Chondrocyte (in vitro differentiated cells): ENCODE measurements at regions not wholly inside any gene's neighbourhood (a gene's known extent, or its start where the extent isn't known, plus 50 kb on each side); places are given as distances from the start of the nearest gene placed in this dataset.

Experiments used
- DNase-seq: peaks from one replicate; pipeline ENCODE4 v3.0.0; 2021; ENCODE audit warnings: mixed read lengths, low spot score
- H3K27ac Mint-ChIP-seq: one replicate; pipeline ENCODE4 v1.8.0; 2021; ENCODE audit warnings: mild to moderate bottlenecking, moderate library complexity, mixed read lengths; ENCODE audit not compliant: unreplicated experiment
- H3K27me3 Mint-ChIP-seq: 2 replicates; pipeline ENCODE4 v1.8.0; 2021; ENCODE audit warnings: low read depth, mixed read lengths
- H3K36me3 Mint-ChIP-seq: 2 replicates; pipeline ENCODE4 v1.8.0; 2021; ENCODE audit warnings: low read depth, mixed read lengths
- H3K4me1 Mint-ChIP-seq: 2 replicates; pipeline ENCODE4 v1.8.0; 2021; ENCODE audit warnings: low read depth, mild to moderate bottlenecking, mixed read lengths
- H3K4me3 Mint-ChIP-seq: one replicate; pipeline ENCODE4 v1.8.0; 2021; ENCODE audit warnings: mild to moderate bottlenecking, moderate library complexity, mixed read lengths; ENCODE audit not compliant: unreplicated experiment
- H3K9me3 Mint-ChIP-seq: 2 replicates; pipeline ENCODE4 v1.8.0; 2021; ENCODE audit warnings: low read depth, mixed read lengths
- TF ChIP-seq, protein P1 (sequence below): fragments of 200-600 bp; sonication (generic); IDR thresholded peaks from 2 replicates; pipeline ENCODE4 v1.5.0; 2021; ENCODE audit warnings: antibody characterized with exemption, mild to moderate bottlenecking, moderate library complexity

- Mint-ChIP-seq H3K27me3 (peaks cover 13% of the 10 kb centered on the region), H3K4me3 (no peak overlapping the region), H3K27ac (no peak overlapping the region), H3K4me1 (no peaks in the 10 kb centered on the region), H3K36me3 (no peaks in the 10 kb centered on the region), H3K9me3 (no peaks in the 10 kb centered on the region)
- TF ChIP-seq, protein P1, sequence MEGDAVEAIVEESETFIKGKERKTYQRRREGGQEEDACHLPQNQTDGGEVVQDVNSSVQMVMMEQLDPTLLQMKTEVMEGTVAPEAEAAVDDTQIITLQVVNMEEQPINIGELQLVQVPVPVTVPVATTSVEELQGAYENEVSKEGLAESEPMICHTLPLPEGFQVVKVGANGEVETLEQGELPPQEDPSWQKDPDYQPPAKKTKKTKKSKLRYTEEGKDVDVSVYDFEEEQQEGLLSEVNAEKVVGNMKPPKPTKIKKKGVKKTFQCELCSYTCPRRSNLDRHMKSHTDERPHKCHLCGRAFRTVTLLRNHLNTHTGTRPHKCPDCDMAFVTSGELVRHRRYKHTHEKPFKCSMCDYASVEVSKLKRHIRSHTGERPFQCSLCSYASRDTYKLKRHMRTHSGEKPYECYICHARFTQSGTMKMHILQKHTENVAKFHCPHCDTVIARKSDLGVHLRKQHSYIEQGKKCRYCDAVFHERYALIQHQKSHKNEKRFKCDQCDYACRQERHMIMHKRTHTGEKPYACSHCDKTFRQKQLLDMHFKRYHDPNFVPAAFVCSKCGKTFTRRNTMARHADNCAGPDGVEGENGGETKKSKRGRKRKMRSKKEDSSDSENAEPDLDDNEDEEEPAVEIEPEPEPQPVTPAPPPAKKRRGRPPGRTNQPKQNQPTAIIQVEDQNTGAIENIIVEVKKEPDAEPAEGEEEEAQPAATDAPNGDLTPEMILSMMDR = no peak
- DNase-seq = no peak
Measured at GRCh38 chr2:58739033-58739432, 497.9 kb upstream of the FANCL start.

GRCh38 chr2:58734365-58734764, 493.2 kb upstream of the FANCL start:
- peaks cover 24% of the 10 kb centered on the region for H3K27me3 Mint-ChIP-seq
- no peak overlapping the region for H3K27ac Mint-ChIP-seq
- H3K4me3 Mint-ChIP-seq = no peak overlapping the region
- DNase-seq = no peak
- no peaks in the 10 kb centered on the region for H3K36me3 Mint-ChIP-seq
- no peaks in the 10 kb centered on the region for H3K4me1 Mint-ChIP-seq
- TF ChIP-seq, protein P1 = no peak
- H3K9me3 Mint-ChIP-seq = no peaks in the 10 kb centered on the region

DNA sequence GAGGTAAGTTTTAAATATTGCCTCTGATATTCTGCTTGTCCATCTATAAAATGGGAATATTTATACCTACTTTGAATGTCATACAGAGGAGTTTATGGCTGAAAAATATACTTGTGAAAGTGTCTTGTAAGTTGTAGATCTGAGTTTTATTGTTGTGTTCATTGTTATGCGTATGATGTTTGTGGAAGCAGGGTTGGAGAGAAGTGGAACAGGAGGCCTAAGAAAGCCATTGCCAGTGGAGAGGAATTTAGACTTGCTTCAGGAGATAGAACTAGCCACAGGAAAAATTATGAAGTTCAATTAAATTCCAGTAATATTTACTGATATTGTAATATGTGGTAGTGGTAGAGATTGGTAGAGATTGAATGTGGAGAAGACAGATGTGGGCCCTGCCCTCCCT, 491.9 kb upstream of the FANCL start:
- H3K9me3 Mint-ChIP-seq = no peaks in the 10 kb centered on the region
- no peak for DNase-seq
- no peaks in the 10 kb centered on the region for H3K4me1 Mint-ChIP-seq
- no peak overlapping the region for H3K4me3 Mint-ChIP-seq
- no peak overlapping the region for H3K27ac Mint-ChIP-seq
- TF ChIP-seq, protein P1 = no peak
- H3K36me3 Mint-ChIP-seq = no peaks in the 10 kb centered on the region
- H3K27me3 Mint-ChIP-seq = peaks cover 21% of the 10 kb centered on the region

DNA sequence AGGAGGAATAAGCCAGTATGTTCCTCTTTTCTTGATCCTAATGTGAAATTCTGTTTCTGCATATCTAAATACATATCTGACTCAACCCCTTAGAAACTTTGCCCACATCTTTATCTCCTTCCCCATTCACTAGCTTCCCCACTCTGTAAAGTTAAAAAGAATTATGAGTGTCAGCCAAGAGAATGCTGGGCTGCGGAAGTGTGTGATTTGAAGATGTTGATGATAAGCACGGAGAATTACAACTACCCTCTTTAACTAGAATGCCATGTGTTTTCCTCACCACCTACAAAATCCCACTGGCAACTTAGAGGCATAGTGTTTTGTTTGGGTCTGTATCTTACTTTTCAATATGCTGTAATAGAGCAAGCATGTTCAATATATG, 490.4 kb upstream of the FANCL start:
- Mint-ChIP-seq H3K4me3 (no peak overlapping the region), H3K9me3 (no peaks in the 10 kb centered on the region), H3K4me1 (no peaks in the 10 kb centered on the region), H3K27me3 (peaks cover 16% of the 10 kb centered on the region), H3K27ac (no peak overlapping the region), H3K36me3 (no peaks in the 10 kb centered on the region)
- no peak for DNase-seq
- TF ChIP-seq, protein P1 = no peak

DNA sequence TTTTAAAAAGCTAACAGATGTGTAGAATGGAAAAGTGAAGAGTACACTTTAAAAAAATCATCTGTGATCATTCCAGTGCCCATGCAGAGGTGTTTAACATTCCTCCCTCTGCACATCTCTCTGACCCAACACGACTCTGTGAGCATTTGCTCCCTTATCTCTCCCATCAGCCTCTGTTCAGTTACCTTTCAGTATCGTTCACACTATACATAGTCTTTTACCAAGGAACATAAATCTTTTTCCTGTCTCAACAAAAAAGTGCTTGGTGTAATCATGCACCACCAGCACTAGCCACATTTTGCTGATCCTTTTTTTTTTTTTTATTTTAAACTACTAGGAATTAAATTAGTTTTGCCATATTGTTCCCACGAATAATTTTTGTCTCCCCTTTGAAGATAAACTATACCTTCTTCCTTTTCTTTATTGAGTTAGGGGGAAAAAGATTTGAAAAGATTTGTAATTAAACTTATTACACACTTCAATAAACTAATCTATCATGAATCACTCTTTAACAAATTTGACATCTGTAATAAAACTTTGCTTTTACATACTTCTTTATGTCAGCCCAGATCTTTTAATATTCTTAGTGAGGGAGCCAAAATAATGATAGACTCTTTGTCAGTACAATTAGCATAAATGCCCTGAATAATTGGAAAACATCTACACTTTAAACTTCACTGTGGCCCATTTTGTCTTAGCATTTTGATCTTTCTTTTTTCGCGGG, 489.8 kb upstream of the FANCL start:
- Mint-ChIP-seq H3K9me3 (no peaks in the 10 kb centered on the region), H3K4me3 (no peak overlapping the region), H3K36me3 (no peaks in the 10 kb centered on the region), H3K27ac (no peak overlapping the region), H3K4me1 (no peaks in the 10 kb centered on the region), H3K27me3 (peaks cover 16% of the 10 kb centered on the region)
- no peak for DNase-seq
- TF ChIP-seq, protein P1 = no peak
